GM23248 (cell line): ENCODE measurements at regions not wholly inside any gene's neighbourhood (a gene's known extent, or its start where the extent isn't known, plus 50 kb on each side); places are given as distances from the start of the nearest gene placed in this dataset.
"Not testable (repeated sequence)": the region's sequence is repeated elsewhere in the genome, so short reads cannot be mapped to it uniquely, and the experiment has no call there.

Experiments used
- EZH2 ChIP-seq: fragments of 200-600 bp; sonication (generic); IDR thresholded peaks from 2 replicates; pipeline ENCODE4 v1.6.1; 2018; ENCODE audit warnings: antibody characterized with exemption, mild to moderate bottlenecking; ENCODE audit not compliant: insufficient read depth, poor library complexity, severe bottlenecking
- EZH2phosphoT487 ChIP-seq: fragments of 200-600 bp; sonication (generic); IDR thresholded peaks from 2 replicates; pipeline ENCODE4 v1.6.1; 2018; ENCODE audit warnings: antibody characterized with exemption, moderate library complexity, mild to moderate bottlenecking, low read depth; ENCODE audit not compliant: insufficient read depth

DNA sequence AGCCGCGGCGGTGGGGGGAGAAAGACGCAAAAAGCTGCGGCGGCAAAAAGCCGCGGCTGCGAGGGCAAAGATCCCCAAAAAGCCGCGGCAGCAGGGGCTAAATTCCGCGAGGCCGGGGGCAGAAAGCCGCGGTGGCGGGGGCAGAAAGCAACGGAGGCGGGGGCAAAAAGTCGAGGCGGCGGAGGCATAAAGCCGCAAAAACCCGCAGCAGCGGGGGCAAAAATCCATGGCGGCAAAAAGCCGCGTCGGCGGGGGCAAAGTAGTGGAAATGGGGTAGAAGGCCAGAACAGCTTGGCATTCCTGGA is 1669.2 kb downstream of the RPIA start:
- TF ChIP-seq EZH2phosphoT487, EZH2: not testable (repeated sequence)
